GM12878 (cell line): ENCODE measurements at regions not wholly inside any gene's neighbourhood (a gene's known extent, or its start where the extent isn't known, plus 50 kb on each side); places are given as distances from the start of the nearest gene placed in this dataset.

ENCODE experiments used
- BCLAF1 ChIP-seq: fragments of 450-650 bp; IDR thresholded peaks from 2 replicates; pipeline ENCODE4 v1.6.1; 2017; ENCODE audit warnings: antibody characterized with exemption, mild to moderate bottlenecking, moderate library complexity
- MYB ChIP-seq: fragments of 150-350 bp; IDR thresholded peaks from 2 replicates; pipeline ENCODE4 v1.6.1; 2014; ENCODE audit warnings: mild to moderate bottlenecking, low read depth, low read length, borderline replicate concordance
- NR2C2 ChIP-seq: IDR thresholded peaks from 2 replicates; pipeline ENCODE4 v1.6.1; 2011; ENCODE audit warnings: borderline replicate concordance, low read depth; ENCODE audit not compliant: control insufficient read depth, insufficient read length
- NRF1 ChIP-seq: conservative IDR thresholded peaks from 2 replicates; pipeline ENCODE4 v1.6.1; 2011; ENCODE audit warnings: mild to moderate bottlenecking, low read depth, low read length, improper control_type of control experiment
- TAF1 ChIP-seq: IDR thresholded peaks from 2 replicates; pipeline ENCODE4 v1.6.1; 2011; ENCODE audit warnings: mild to moderate bottlenecking, low read depth, low read length, borderline replicate concordance
- ZSCAN29 ChIP-seq: fragments of 450-650 bp; IDR thresholded peaks from 2 replicates; pipeline ENCODE4 v1.6.1; 2017; ENCODE audit warnings: mild to moderate bottlenecking, moderate library complexity
- TF ChIP-seq, protein P1 (sequence below): IDR thresholded peaks from 2 replicates; pipeline ENCODE4 v1.6.1; 2011; ENCODE audit warnings: mild to moderate bottlenecking, low read depth, low read length, moderate library complexity; ENCODE audit not compliant: insufficient replicate concordance
- TF ChIP-seq, protein P2 (sequence below): fragments of 450-650 bp; formaldehyde crosslinking; IDR thresholded peaks from 2 replicates; pipeline ENCODE4 v1.4.0; 2020; ENCODE audit warnings: mild to moderate bottlenecking, moderate library complexity

DNA sequence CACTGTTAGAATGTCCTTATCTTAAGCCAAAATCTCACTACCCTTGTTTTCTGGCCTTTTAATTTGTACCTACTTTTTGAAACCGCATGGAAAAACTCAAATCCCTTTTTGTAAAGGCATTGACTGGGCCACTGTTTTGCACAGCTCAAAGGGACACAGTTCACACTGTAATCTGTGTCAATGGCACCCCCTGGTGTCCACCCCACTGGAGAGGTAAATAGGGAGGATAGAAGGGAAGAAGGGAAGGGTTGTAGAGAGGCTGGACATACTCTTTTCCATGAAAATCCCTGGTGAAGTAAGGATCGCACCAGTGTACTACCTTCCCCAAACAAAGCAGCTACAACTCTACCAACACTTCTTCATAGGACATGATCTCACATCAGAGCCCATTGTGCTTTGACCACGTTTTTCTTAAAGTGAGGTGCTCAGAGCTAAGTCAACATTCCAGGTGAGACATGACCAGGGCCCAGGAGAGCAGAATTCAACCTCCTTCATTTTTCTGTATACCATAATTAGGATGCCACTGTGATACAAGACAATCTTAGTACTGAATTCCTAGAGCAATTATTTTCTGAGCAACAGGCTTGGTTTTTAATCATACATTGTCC, 92.4 kb upstream of the RMDN2 start (continued):
- TF ChIP-seq NR2C2 (no peak), NRF1 (no peak), TAF1 (no peak), MYB (no peak), ZSCAN29 (no peak), BCLAF1 (no peak)
- TF ChIP-seq, protein P1, sequence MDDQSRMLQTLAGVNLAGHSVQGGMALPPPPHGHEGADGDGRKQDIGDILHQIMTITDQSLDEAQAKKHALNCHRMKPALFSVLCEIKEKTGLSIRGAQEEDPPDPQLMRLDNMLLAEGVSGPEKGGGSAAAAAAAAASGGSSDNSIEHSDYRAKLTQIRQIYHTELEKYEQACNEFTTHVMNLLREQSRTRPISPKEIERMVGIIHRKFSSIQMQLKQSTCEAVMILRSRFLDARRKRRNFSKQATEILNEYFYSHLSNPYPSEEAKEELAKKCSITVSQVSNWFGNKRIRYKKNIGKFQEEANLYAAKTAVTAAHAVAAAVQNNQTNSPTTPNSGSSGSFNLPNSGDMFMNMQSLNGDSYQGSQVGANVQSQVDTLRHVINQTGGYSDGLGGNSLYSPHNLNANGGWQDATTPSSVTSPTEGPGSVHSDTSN, result no peak
- TF ChIP-seq, protein P2, sequence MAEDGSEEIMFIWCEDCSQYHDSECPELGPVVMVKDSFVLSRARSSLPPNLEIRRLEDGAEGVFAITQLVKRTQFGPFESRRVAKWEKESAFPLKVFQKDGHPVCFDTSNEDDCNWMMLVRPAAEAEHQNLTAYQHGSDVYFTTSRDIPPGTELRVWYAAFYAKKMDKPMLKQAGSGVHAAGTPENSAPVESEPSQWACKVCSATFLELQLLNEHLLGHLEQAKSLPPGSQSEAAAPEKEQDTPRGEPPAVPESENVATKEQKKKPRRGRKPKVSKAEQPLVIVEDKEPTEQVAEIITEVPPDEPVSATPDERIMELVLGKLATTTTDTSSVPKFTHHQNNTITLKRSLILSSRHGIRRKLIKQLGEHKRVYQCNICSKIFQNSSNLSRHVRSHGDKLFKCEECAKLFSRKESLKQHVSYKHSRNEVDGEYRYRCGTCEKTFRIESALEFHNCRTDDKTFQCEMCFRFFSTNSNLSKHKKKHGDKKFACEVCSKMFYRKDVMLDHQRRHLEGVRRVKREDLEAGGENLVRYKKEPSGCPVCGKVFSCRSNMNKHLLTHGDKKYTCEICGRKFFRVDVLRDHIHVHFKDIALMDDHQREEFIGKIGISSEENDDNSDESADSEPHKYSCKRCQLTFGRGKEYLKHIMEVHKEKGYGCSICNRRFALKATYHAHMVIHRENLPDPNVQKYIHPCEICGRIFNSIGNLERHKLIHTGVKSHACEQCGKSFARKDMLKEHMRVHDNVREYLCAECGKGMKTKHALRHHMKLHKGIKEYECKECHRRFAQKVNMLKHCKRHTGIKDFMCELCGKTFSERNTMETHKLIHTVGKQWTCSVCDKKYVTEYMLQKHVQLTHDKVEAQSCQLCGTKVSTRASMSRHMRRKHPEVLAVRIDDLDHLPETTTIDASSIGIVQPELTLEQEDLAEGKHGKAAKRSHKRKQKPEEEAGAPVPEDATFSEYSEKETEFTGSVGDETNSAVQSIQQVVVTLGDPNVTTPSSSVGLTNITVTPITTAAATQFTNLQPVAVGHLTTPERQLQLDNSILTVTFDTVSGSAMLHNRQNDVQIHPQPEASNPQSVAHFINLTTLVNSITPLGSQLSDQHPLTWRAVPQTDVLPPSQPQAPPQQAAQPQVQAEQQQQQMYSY (CRISPR knock-in tag), result no peak
